ENCODE measurements at regions not wholly inside any gene's neighbourhood (a gene's known extent, or its start where the extent isn't known, plus 50 kb on each side); places are given as distances from the start of the nearest gene placed in this dataset.

DNA sequence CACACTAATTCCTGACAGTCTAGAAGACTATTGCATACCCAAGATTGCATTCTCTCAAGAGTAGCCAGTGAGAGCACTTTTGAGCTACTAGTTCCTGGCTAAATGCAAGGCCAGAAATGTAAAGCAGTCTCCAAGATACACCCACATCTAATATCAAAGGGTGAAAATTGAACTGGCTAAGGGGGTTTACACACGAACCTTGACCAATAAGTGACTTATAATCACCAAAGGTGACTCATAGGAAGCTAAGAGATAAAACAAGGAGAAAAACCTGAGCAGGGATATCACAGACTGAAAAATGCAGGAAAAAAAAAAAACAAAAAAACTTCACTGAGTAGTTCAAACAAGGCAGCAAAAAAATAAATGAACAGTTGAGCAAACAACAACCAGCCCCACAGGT is 172.2 kb upstream of the RRP15 start:
- Histone ChIP-seq H3K27me3 (no peaks in the 10 kb centered on the region), H3K9me3 (replicated peaks in 1 of 3) (peaks cover 0 to 6% (median 0%) of the 10 kb centered on the region in 3 donors), H3K4me3 (no peak overlapping the region), H3K36me3 (replicated peaks in 1 of 2) (no peaks in the 10 kb centered on the region), H3K4me1 (replicated peaks in 1 of 2) (no peaks in the 10 kb centered on the region), H3K27ac (no peak overlapping the region)
- TF ChIP-seq, protein P1, sequence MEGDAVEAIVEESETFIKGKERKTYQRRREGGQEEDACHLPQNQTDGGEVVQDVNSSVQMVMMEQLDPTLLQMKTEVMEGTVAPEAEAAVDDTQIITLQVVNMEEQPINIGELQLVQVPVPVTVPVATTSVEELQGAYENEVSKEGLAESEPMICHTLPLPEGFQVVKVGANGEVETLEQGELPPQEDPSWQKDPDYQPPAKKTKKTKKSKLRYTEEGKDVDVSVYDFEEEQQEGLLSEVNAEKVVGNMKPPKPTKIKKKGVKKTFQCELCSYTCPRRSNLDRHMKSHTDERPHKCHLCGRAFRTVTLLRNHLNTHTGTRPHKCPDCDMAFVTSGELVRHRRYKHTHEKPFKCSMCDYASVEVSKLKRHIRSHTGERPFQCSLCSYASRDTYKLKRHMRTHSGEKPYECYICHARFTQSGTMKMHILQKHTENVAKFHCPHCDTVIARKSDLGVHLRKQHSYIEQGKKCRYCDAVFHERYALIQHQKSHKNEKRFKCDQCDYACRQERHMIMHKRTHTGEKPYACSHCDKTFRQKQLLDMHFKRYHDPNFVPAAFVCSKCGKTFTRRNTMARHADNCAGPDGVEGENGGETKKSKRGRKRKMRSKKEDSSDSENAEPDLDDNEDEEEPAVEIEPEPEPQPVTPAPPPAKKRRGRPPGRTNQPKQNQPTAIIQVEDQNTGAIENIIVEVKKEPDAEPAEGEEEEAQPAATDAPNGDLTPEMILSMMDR (IDR thresholded peaks at IDR 0.05), result no peak
- TF ChIP-seq POLR2A (IDR thresholded peaks at IDR 0.05), result no peak
- intact Hi-C loops (cut with DNase I), result no loop called here
- 13 to 26% (median 19%) methylated on average over 1 of the region's 1 CpG for WGBS, 4 donors
- no peak for DNase-seq

DNA sequence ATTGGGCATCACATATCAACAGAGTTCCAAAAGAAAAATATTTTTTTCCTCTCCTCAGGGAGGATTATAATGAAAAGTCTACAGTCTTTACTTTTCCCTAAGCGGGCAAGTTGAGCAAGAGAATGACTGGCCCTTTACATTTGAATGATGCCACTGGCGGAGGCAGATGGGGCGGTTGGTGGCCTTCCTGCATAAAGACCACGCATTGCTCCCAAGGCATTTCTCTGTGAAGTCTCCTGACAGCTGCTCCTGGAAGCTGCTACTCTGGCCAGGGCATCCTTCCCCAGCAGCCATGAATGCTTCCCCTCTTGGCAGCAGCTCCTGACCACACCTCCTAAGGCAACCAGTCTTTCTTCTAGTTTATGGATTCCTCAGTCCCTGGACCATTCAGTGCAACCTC is 161.1 kb upstream of the RRP15 start:
- Histone ChIP-seq H3K9me3 (replicated peaks in 1 of 3) (no peaks in the 10 kb centered on the region), H3K27me3 (no peaks in the 10 kb centered on the region), H3K4me3 (no peak overlapping the region), H3K36me3 (replicated peaks in 1 of 2) (no peaks in the 10 kb centered on the region), H3K27ac (no peak overlapping the region), H3K4me1 (replicated peaks in 1 of 2) (no peaks in the 10 kb centered on the region)
- 27 to 57% (median 41%) methylated on average over 4 of the region's 4 CpGs for WGBS, 4 donors
- no peak for TF ChIP-seq POLR2A (IDR thresholded peaks at IDR 0.05)
- TF ChIP-seq, protein P1 (IDR thresholded peaks at IDR 0.05), result no peak
- intact Hi-C loops (cut with DNase I), result no loop called here
- no peak for DNase-seq

DNA sequence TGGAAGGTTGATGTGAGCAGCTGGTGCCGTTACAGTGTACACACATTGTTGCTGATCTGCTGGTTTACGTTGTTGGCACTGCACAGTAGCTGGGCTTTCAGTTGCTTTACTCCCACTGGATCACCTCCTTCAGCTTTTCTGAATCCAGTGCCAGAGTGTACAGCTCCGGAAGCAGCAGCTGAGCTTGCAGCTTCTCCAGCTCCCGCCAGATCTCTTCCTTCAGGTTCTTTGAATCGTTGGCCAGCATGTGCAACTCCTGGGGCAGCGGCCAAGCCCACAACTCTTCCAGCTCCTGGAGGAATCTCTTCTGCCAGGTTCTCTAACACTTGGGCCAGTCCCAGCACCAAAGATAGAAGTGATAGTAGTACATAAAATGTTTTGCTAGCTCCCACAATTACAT is 149.7 kb upstream of the RRP15 start:
- TF ChIP-seq, protein P1 (IDR thresholded peaks at IDR 0.05), result no peak
- no peak for TF ChIP-seq POLR2A (IDR thresholded peaks at IDR 0.05)

DNA sequence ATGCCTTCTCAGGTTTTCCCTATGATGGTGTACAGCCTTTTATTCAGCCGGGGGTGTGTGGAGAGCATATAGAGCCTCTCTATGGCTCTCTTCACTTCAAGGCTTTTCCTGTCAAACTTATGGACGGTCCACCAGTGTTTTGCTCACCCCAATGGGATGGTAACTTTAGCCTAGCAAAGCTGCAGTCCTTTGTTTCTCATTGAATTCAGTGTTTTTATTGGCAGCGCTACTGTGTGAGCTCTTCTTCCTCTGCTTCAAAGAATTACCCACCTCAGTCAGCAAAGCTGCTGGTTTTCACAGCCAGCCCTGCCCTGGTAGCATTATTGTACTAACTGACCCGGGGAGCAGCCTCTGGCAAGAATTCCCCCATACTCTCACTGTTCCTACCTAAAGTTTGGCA is 145.3 kb upstream of the RRP15 start:
- WGBS, 4 donors, result 66 to 71% (median 69%) methylated on average over 4 of the region's 4 CpGs
- Histone ChIP-seq H3K9me3 (replicated peaks in 1 of 3) (no peaks in the 10 kb centered on the region), H3K4me1 (replicated peaks in 1 of 2) (no peaks in the 10 kb centered on the region), H3K27me3 (no peaks in the 10 kb centered on the region), H3K36me3 (replicated peaks in 1 of 2) (no peaks in the 10 kb centered on the region), H3K27ac (no peak overlapping the region), H3K4me3 (no peak overlapping the region)
- intact Hi-C loops (cut with DNase I), result no loop called here
- TF ChIP-seq POLR2A (IDR thresholded peaks at IDR 0.05), result no peak
- TF ChIP-seq, protein P1 (IDR thresholded peaks at IDR 0.05), result no peak
- no peak for DNase-seq

More for the DNA sequence above, 149.7 kb upstream of the RRP15 start:
- no peak for DNase-seq
- Histone ChIP-seq H3K36me3 (replicated peaks in 1 of 2) (no peaks in the 10 kb centered on the region), H3K4me3 (no peak overlapping the region), H3K27me3 (no peaks in the 10 kb centered on the region), H3K27ac (no peak overlapping the region), H3K9me3 (replicated peaks in 1 of 3) (no peaks in the 10 kb centered on the region), H3K4me1 (replicated peaks in 1 of 2) (no peaks in the 10 kb centered on the region)
- 75 to 85% (median 80%) methylated on average over 6 of the region's 6 CpGs for whole genome bisulfite sequencing, 4 donors
- intact Hi-C loops (cut with DNase I), result no loop called here

Measured in adrenal gland (tissue), 9 donors.